NT2/D1 (cell line): ENCODE measurements at regions not wholly inside any gene's neighbourhood (a gene's known extent, or its start where the extent isn't known, plus 50 kb on each side); places are given as distances from the start of the nearest gene placed in this dataset.

Experiments used
- DNase-seq: peaks from one replicate; pipeline ENCODE4 v3.0.0-alpha.2; 2011; ENCODE audit warnings: low read depth, low spot score
- H3K27me3 ChIP-seq: 2 replicates; pipeline ENCODE4 v1.6.0; 2011; ENCODE audit warnings: mild to moderate bottlenecking; ENCODE audit not compliant: insufficient read length, insufficient read depth
- H3K36me3 ChIP-seq: 2 replicates; pipeline ENCODE4 v1.6.1; 2011; ENCODE audit warnings: mild to moderate bottlenecking, low read length, mixed read lengths; ENCODE audit not compliant: insufficient read depth, insufficient read length
- H3K4me1 ChIP-seq: 2 replicates; pipeline ENCODE4 v1.5.1; 2011; ENCODE audit not compliant: insufficient read depth, insufficient read length
- H3K4me3 ChIP-seq: 2 replicates; pipeline ENCODE4 v1.5.1; 2011; ENCODE audit warnings: low read depth; ENCODE audit not compliant: insufficient read length
- H3K9ac ChIP-seq: 2 replicates; pipeline ENCODE4 v1.6.0; 2011; ENCODE audit warnings: low read depth; ENCODE audit not compliant: insufficient read length
- H3K9me3 ChIP-seq: 2 replicates; pipeline ENCODE4 v1.5.1; 2011; ENCODE audit warnings: mild to moderate bottlenecking, low read length; ENCODE audit not compliant: insufficient read depth
- SUZ12 ChIP-seq: IDR thresholded peaks from 2 replicates; pipeline ENCODE4 v1.6.1; 2011; ENCODE audit not compliant: insufficient read length, insufficient read depth; ENCODE audit errors: extremely low read depth
- YY1 ChIP-seq: IDR thresholded peaks from 2 replicates; pipeline ENCODE4 v1.6.1; 2011; ENCODE audit not compliant: insufficient read length, insufficient read depth
- ZNF274 ChIP-seq: IDR thresholded peaks from 2 replicates; pipeline ENCODE4 v1.6.1; 2011; ENCODE audit warnings: mild to moderate bottlenecking, low read depth, low read length

GRCh38 chr19:29292153-29292552 lies 79.2 kb upstream of the UQCRFS1 start:
- no peak for DNase-seq
- H3K27me3 ChIP-seq = no peaks in the 10 kb centered on the region

GRCh38 chr19:29292562-29292961 lies 79.6 kb upstream of the UQCRFS1 start:
- no peak for DNase-seq
- Histone ChIP-seq H3K4me1 (peaks cover 9% of the 10 kb centered on the region), H3K27me3 (no peaks in the 10 kb centered on the region), H3K4me3 (no peak overlapping the region), H3K9ac (no peak overlapping the region), H3K36me3 (no peaks in the 10 kb centered on the region), H3K9me3 (no peaks in the 10 kb centered on the region)
- TF ChIP-seq SUZ12 (no peak), ZNF274 (no peak), YY1 (no peak)

More at GRCh38 chr19:29292153-29292552, 79.2 kb upstream of the UQCRFS1 start:
- TF ChIP-seq SUZ12 = no peak
- no peak for TF ChIP-seq ZNF274
- TF ChIP-seq YY1 = no peak
- no peaks in the 10 kb centered on the region for H3K9me3 ChIP-seq
- no peaks in the 10 kb centered on the region for H3K36me3 ChIP-seq
- no peak overlapping the region for H3K4me3 ChIP-seq
- no peak overlapping the region for H3K9ac ChIP-seq
- H3K4me1 ChIP-seq = peaks cover 9% of the 10 kb centered on the region

GRCh38 chr19:29293292-29293691 lies 80.3 kb upstream of the UQCRFS1 start:
- no peak for TF ChIP-seq ZNF274
- TF ChIP-seq YY1 = no peak
- TF ChIP-seq SUZ12 = no peak
- no peak for DNase-seq
- Histone ChIP-seq H3K36me3 (no peaks in the 10 kb centered on the region), H3K4me3 (no peak overlapping the region), H3K4me1 (peaks cover 9% of the 10 kb centered on the region), H3K9me3 (no peaks in the 10 kb centered on the region), H3K27me3 (no peaks in the 10 kb centered on the region), H3K9ac (no peak overlapping the region)

GRCh38 chr19:29293736-29294342 lies 80.9 kb upstream of the UQCRFS1 start:
- TF ChIP-seq ZNF274 (no peak), SUZ12 (no peak), YY1 (no peak)
- peaks cover 9% of the 10 kb centered on the region for H3K4me1 ChIP-seq
- H3K36me3 ChIP-seq = no peaks in the 10 kb centered on the region
- no peaks in the 10 kb centered on the region for H3K9me3 ChIP-seq
- no peak overlapping the region for H3K4me3 ChIP-seq
- no peaks in the 10 kb centered on the region for H3K27me3 ChIP-seq
- H3K9ac ChIP-seq = no peak overlapping the region
- no peak for DNase-seq

GRCh38 chr19:29294343-29294811 lies 81.4 kb upstream of the UQCRFS1 start:
- no peak for DNase-seq

GRCh38 chr19:29295285-29295684 lies 82.3 kb upstream of the UQCRFS1 start:
- no peak for DNase-seq
- no peaks in the 10 kb centered on the region for H3K9me3 ChIP-seq
- no peak for TF ChIP-seq SUZ12
- TF ChIP-seq YY1 = no peak
- TF ChIP-seq ZNF274 = no peak
- no peak overlapping the region for H3K4me3 ChIP-seq
- peaks cover 9% of the 10 kb centered on the region for H3K4me1 ChIP-seq
- no peak overlapping the region for H3K9ac ChIP-seq
- no peaks in the 10 kb centered on the region for H3K36me3 ChIP-seq
- no peaks in the 10 kb centered on the region for H3K27me3 ChIP-seq

More at GRCh38 chr19:29294343-29294811, 81.4 kb upstream of the UQCRFS1 start:
- H3K27me3 ChIP-seq = no peaks in the 10 kb centered on the region
- H3K9me3 ChIP-seq = no peaks in the 10 kb centered on the region
- H3K4me1 ChIP-seq = peaks cover 9% of the 10 kb centered on the region
- H3K4me3 ChIP-seq = no peak overlapping the region
- TF ChIP-seq YY1 = no peak
- H3K9ac ChIP-seq = no peak overlapping the region
- H3K36me3 ChIP-seq = no peaks in the 10 kb centered on the region

- Histone ChIP-seq H3K4me3 (no peak overlapping the region), H3K9me3 (no peaks in the 10 kb centered on the region), H3K27me3 (peaks cover 2% of the 10 kb centered on the region), H3K4me1 (no peaks in the 10 kb centered on the region), H3K36me3 (no peaks in the 10 kb centered on the region), H3K9ac (no peak overlapping the region)
- TF ChIP-seq ZNF274 (no peak), YY1 (no peak), SUZ12 (no peak)
- DNase-seq = no peak
Measured at GRCh38 chr19:29297381-29297780, 84.4 kb upstream of the UQCRFS1 start.
